HG02798 (cell line): ENCODE measurements at regions not wholly inside any gene's neighbourhood (a gene's known extent, or its start where the extent isn't known, plus 50 kb on each side); places are given as distances from the start of the nearest gene placed in this dataset.
"Not testable (repeated sequence)": the region's sequence is repeated elsewhere in the genome, so short reads cannot be mapped to it uniquely, and the experiment has no call there.

Experiments
- ATAC-seq: cut with Tn5 transposase; IDR thresholded peaks from one replicate; pipeline ENCODE4 v1.9.1; 2021; ENCODE audit warnings: mild to moderate bottlenecking; ENCODE audit not compliant: unreplicated experiment, poor library complexity

DNA sequence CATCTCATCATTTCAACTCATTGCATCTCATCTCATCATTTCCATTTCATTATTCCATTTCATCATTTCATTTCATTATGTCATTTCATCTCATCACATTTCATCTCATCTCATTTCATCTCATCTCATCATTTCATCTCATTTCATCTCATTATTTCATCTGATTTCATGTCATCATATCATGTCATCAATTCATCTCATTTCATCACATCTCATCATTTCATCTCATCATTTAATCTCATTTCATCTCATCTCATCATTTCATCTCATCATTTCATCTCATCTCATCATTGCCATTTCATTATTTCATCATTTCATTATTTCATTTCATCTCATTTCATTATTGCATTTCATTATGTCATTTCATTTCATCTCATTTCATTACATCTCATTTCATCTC lies 410.5 kb downstream of the ZNF33B start:
- not testable (repeated sequence) for ATAC-seq

DNA sequence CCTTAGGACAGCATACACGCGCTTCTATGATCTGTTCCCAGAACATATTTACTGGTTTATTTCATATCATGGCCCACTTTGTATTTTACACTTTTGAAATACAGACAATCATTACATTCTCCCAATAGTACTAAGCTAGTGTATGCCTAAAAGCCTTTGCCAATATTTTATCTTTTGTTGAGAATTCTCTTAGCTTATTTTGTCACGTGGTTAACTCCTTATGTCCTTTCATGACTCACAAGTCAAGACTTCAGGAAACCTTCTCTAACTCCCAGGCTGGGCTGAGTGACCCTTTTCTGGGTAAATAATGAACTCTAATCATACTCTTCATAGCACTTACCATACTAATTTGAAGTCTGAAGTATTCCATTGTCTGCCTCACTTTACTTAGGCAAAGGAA lies 444.8 kb downstream of the ZNF33B start:
- not testable (repeated sequence) for ATAC-seq

DNA sequence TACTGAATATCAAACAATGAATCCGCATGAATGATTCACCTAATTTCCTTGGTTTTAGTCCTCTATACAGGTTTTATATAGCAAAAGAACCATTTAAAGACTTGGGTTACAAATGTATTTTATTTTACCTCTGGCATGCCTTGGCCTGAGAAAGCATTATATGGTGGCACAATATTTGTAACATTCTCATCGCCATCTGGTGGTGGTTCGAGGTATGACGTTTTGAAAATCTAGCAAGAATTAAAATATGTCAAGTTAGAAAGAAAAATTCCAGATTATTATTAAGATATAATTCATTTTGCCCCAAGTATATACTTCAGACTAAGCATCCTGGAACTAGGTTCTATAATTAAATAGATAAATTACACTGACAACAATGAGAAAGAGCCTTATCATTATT lies 445.9 kb downstream of the ZNF33B start:
- ATAC-seq, result not testable (repeated sequence)

DNA sequence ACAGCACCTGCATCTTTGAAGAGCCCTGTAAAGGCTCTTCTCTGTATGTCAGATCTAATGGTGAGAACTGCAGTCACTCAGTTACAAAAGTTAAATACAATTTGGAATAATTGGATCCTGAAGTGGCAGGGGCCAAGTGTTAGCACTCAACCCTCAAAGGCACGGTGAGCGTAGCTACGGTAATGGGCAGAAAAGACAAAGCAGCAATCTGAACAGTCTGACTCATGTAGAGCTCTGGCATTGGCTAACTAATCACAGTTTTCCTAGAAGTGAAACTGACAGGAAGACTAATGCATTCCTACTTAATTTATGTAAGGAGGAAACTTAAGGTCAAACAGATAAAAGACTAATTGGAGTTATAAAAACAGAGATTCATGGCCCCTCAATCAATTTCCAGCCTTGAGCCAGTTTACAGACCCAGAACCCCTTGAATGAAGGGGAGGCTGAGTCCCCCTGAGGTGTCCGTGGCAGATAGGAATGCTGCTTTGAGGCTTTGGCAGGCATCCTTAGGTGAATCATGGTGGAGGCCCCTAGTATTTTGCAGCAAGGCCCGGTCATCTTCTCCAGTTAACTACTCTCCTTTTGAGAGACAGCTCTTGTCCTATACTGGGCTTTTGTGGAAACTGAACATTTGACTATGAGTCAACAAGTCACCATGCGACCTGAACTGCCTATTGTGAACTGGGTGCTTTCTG lies 450.7 kb downstream of the ZNF33B start:
- not testable (repeated sequence) for ATAC-seq

DNA sequence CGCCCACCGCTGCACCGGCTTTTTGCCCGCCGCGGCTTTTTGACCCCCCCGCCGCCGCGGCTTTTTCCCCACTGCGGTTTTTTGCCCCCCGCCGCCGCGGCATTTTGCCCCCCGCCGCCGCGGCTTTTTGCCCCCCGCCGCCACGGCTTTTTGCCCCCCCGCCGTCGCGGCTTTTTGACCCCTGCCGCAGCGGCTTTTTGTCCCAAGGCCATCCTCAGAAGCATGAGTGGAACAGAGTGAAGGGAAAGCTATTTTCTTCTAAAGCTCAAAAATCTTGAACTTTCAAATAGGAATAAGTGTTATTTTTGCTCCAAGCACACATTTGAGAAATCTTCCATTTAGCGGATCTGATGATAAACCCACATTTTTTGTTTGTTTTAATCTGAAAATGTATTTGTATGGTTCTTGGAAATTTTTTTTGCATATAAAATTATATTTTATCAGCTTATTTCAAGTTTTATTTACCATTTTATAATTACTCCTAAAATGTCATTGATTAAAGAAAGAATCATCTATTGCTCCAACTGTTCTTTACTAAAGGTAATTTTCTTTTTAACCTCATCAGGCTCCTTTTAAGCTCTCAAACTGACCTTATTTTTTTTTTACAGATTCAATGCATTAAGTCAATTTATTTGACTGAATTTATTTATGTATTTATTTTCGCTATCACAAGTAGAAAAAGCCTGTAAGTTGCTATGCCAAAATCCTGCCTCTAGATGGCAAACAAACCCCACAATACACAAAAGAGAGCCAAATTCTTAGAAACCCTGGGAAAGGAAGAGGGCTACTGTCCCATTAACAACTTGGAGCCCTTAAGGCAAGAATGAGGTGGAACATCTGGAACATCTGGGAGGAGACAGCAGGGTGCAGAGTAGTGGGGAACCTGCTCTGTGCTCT lies 460.3 kb downstream of the ZNF33B start:
- ATAC-seq, result not testable (repeated sequence)

DNA sequence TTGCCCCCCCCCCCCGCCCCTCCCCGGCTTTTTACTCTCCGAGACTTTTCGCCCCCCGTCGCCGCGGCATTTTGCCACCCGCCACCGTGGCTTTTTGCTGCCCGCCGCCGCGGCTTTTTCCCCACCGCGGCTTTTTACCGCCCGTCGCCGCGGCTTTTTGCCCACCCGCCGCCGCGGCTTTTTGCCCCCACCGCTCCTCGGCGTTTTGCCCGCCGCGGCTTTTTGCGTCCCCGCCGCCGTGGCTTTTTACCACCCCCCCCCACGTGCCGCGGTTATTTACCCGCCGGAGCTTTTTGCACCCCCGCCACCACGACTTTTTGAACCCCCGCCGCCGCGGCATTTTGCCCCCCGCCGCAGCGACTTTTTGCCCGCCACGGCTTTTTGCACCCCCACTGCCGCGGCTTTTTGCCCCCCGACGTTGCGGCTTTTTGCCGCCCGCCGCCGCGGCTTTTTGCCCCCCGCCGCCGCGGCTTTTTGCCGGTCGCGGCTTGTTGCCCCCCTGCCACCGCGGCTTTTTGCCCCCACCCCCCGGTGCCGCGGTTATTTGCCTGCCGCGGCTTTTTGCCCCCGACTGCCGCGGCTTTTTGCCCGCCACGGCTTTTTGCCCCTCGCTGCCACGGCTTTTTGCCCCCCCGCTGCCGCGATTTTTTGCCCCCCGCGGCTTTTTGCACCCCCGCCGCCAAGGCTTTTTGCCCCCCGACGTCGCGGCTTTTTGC lies 461.1 kb downstream of the ZNF33B start:
- no peak for ATAC-seq

DNA sequence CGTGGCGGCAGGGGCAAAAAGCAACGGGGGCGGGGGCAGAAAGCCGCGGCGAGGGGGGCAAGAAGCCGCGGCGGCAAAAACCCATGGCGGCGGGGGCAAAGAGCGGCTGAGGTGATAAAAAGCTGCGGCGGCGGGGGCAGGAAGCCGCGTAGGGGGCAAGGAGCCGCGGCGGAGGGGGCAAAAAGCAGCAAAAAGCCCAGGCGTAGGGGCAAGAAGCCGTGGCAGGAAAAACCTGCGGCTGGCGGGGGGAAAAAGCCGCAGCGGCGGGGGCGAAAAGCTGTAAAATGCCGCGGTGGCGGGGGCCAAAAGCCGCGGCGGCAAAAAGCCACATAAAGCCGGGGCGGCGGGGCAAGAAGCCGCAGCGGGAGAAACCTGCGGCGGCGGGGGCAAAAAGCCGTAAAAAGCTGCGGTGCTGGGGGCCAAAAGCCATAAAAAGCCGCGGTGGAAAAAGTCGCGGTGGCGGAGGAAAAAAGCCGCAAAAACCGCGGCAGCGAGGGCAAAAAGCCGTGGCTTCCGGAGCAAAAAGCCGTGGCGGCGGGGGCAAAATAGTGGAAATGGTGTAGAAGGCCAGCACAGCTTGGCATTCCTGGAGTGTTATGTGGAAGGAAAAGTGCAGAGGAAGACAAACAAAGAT lies 487.8 kb downstream of the ZNF33B start:
- ATAC-seq, result no peak

DNA sequence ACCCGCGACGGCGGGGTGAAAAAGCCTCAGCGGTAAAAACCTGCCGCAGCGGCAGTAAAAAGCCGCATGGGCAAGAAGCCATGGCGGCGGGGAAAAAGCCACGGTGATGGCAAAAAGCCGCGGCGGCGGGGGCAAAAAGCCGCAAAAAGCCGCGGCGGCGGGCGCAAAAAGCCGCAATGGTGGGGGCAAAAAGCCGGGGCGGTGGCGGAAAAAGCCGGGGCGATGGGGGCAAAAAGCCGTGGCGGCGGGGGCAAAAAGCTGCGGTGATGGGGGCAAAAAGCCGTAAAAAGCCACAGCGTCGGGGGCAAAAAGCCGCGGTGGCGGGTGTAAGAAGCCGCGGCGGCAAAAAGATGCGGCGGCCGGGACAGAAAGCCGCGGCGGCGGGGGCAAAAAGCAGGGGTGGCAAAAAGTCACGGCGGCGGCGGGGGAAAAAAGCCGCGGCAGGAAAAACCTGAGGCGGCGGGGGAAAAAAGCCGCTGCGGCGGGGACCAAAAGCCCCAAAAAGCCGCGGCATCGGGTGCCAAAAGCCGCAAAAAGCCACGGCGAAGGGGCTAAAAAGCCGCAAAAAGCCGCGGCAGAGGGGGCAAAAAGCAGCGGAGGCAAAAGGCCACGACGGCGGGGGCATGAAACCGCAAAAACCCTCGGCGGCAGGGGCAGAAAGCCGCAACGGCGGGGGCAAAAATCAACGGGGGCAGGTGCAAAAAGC lies 488.5 kb downstream of the ZNF33B start:
- ATAC-seq, result no peak

DNA sequence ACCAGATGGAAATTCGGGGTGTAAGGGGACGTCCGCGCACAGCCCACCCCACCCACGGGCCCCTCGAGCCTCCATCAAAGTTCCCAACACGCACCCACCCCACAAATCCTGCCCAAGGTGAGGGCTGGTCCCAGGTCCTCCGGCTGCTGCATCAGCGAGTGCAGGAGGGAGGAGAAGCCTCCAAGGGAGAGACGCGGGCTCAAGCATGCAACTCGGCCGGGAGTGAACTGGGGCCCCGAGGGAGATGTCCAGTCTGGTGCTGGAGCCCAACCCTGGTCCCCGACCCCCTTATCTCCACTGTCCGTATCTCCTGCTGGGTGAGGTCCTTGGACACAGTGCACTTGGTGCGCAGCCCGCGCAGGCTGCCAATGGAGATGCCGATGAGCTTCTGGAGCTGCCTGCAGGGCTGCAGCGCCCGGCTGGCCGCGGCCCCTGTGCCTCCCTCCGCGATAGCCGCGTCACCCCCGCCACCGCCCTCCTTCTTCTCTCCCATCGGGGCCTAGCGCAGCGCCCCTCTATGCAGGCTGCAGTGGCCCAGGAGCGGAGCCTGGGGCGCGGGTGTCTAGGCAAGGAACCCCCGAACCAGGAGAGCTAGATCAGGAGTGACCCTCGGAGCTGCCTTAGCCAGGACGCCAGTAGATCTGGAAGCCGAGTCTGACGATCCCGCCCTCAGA lies 489.2 kb downstream of the ZNF33B start:
- no peak for ATAC-seq

DNA sequence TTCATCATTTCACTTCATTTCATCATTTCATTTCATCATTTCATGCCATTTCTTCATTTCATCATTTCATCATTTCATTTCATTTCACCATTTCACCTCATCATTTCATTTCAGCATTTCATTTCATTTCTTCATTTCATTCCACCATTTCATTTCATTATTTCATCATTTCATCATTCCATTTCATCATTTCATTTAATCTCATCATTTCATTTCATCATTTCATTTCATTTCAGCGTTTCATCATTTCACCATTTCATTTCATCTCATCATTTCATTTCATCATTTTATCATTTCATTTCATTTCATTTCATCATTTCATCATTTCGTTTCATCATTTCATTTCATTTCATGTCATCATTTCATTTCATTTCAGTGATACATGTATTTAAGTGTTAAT lies 492.2 kb downstream of the ZNF33B start:
- ATAC-seq, result not testable (repeated sequence)

DNA sequence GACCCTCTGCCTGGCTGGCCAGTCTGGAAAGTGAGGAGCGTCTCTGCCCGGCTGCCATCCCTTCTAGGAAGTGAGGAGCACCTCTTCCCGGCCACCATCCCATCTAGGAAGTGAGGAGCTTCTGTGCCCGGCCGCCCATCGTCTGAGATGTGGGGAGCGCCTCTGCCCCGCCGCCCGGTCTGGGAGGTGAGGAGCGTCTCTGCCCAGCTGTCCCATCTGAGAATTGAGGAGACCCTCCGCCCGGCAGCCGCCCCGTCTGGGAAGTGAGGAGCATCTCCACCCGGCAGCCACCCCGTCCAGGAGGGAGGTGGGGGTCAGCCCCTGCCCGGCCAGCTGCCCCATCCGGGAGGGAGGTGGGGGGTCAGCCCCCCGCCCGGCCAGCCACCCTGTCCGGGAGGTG lies 500.3 kb downstream of the ZNF33B start:
- not testable (repeated sequence) for ATAC-seq

DNA sequence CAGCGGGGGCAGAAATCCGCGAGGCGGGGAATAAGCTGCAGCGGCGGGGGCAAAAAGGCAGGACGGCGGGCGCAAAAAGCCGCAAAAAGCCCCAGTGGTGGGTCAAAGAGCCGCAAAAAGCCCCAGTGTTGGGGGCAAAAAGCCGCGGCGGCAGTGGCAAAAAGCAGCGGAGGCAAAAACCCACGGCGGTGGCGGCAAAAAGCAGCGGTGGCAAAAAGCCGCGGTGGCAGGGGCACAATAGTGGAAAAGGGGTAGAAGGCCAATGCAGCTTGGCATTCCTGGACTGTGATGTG lies 525.3 kb downstream of the ZNF33B start:
- no peak for ATAC-seq

DNA sequence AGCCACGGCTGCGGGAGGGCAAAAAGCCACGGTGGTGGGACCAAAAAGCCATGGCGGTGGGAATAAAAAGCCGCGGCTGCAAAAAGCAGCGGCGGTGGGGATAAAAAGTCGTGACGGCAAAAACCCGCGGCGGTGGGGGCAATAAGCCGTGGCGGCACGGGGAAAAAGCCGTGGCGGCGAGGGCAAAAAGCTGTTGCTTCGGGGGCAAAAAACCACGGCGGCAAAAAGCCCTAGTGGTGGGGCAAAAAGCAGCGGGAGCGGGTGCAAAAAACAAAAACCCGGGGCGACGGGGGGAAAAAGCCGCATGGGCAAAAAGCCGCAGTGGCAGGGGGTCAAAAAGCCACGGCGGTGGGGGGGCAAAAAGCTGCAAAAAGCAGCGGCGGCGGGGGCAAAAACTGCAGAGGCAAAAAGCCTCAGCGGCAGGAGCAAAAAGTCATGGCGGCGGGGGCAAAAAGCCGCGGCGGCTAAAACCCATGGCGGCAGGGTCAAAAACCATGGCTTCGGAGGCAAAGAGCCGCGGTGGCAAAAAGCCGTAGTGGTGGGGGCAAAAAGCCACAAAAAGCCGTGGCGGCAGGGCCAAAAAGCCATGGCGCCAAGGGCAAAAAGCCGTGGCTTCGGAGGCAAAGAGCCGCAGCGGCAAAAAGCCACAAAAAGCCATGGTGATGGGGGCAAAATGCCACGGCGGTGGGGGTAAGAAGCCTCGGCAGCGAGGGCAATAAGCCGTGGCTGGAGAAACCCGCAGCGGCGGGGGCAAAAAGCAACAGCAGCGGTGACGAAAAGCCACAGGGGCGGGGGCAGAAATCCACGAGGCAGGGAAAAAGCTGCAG lies 525.8 kb downstream of the ZNF33B start:
- no peak for ATAC-seq

DNA sequence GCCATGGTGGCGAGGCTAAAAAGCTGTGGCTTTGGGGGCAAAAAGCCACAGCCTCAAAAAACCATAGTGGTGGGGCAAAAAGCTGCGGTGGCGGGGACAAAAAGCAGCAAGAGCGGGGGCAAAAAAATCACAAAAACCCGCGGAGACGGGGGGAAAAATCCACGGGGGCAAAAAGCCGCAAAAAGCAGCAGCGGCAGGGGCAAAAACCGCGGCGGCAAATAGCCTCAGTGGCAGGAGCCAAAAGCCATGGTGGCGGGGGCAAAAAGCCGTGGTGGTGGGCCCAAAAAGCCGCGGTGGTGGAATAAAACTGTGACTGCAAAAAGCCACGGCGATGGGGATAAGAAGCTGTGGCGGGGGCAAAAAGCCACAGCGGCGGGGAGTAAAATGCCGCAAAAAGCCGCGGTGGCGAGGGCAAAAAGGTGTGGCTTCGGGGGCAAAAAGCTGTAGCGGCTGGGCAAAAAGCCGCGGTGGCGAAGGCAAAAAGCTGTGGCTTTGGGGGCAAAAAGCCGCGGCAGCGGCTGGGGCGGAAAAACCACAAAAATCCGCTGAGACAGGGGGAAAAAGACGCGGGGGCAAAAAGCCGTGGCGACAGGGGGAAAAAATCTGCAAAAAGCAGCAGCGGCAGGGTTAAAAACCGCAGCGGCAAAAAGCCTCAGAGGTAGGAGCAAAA lies 526.6 kb downstream of the ZNF33B start:
- no peak for ATAC-seq

DNA sequence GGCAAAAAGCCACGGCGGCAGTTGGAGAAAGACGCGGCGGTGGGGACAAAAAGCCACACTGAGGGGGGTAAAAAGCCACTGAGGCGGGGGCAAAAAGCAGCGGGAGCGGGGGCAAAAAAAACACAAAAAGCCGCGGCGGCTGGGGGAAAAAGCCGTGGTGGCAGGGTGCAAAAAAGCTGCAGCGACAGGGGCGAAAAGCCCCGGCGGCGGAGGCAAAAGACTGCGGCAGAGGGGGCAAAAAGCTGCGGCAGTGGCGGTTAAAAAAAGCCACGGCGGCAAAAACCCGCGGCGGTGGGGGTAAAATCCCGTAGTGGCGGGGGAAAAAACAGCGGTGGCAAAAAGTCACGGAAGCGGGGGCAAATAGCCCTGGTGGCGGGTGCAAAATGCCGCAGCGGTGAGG lies 527.3 kb downstream of the ZNF33B start:
- ATAC-seq, result no peak
